ENCODE measurements at regions not wholly inside any gene's neighbourhood (a gene's known extent, or its start where the extent isn't known, plus 50 kb on each side); places are given as distances from the start of the nearest gene placed in this dataset.
"Not testable (repeated sequence)": the region's sequence is repeated elsewhere in the genome, so short reads cannot be mapped to it uniquely, and the experiment has no call there.

DNA sequence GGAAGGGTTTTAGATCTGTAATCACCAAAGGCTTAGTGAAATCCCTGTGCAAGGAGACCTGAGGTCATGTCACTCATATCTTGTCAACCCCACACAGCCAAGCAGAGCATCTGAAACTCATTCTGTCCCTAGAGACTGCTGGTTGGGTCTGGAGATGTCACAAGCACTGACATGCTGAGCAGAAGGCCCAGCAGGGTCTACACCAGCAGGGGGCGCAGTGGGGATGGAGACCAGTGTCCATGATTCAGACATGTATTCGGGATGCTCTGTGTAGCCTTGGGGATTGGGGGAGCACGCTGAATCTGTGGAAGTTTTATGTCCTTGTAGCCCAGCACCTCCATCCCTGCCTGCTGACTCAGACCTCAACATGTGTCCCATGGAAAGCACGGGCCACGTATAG is 1247.3 kb downstream of the RPIA start:
- not testable (repeated sequence) for H3K27me3 ChIP-seq (ENCODE audit: insufficient read depth, low read length, poor library complexity, severe bottlenecking); H3K4me1 ChIP-seq (ENCODE audit: insufficient read depth, low read length, poor library complexity, severe bottlenecking); H3K79me2 ChIP-seq (ENCODE audit: insufficient read depth, low read length); H3K9me3 ChIP-seq (ENCODE audit: insufficient read depth, low read depth, low read length); H3K36me3 ChIP-seq (ENCODE audit: insufficient read depth, low read length); H3K9ac ChIP-seq (ENCODE audit: low read depth, low read length, poor library complexity, severe bottlenecking); H3K4me2 ChIP-seq (ENCODE audit: low read depth, low read length, poor library complexity, severe bottlenecking); H4K20me1 ChIP-seq (ENCODE audit: insufficient read depth, low read length, poor library complexity, severe bottlenecking); H3K9me2 ChIP-seq (replicated peaks; ENCODE audit: low read depth, low read length); H3K4me3 ChIP-seq (ENCODE audit: low read length, poor library complexity, severe bottlenecking); H2AFZ ChIP-seq (ENCODE audit: low read length); H3F3A ChIP-seq (ENCODE audit: low read depth)
- TF ChIP-seq CTCF (conservative IDR thresholded peaks at IDR 0.05; ENCODE audit: low read length), result peak; percentile 48

- not testable (repeated sequence) for H3K4me1 ChIP-seq (ENCODE audit: insufficient read depth, low read length, poor library complexity, severe bottlenecking); H3K36me3 ChIP-seq (ENCODE audit: insufficient read depth, low read length); H3K79me2 ChIP-seq (ENCODE audit: insufficient read depth, low read length); H4K20me1 ChIP-seq (ENCODE audit: insufficient read depth, low read length, poor library complexity, severe bottlenecking); H3K27me3 ChIP-seq (ENCODE audit: insufficient read depth, low read length, poor library complexity, severe bottlenecking); H3K4me3 ChIP-seq (ENCODE audit: low read length, poor library complexity, severe bottlenecking); H2AFZ ChIP-seq (ENCODE audit: low read length); H3F3A ChIP-seq (ENCODE audit: low read depth); H3K9ac ChIP-seq (ENCODE audit: low read depth, low read length, poor library complexity, severe bottlenecking); H3K9me3 ChIP-seq (ENCODE audit: insufficient read depth, low read depth, low read length); H3K4me2 ChIP-seq (ENCODE audit: low read depth, low read length, poor library complexity, severe bottlenecking); H3K9me2 ChIP-seq (replicated peaks; ENCODE audit: low read depth, low read length)
Observed at GRCh38 chr2:89944267-89944666, 1252.8 kb downstream of the RPIA start.

DNA sequence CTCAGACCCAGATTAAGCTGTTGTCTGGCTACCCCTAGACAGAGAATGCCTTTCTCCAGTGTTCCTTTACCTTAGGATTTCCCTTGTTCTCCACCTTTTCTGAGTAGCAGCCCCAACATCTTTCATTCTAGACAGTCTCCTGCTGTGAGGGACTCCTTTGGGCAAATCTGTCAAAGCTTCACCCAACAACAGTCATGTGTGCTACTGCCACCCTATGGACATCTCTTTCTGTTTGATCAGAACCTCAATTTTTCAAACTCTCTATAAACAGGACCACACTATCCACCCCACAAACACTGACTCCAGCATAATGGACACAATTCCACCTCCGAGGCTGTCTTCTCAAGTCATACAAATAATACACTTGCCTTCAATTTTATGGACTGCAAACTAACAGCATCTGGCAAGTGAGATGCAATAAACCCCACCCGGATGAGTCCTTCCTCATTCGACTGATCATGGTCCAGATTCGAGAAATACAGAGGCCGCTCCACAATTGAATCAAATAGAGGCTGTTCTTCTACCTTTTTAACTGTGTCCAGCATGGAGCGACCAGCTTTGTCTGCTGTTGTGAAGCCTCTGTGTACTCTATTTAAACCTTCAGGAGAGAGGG is 1253.6 kb downstream of the RPIA start:
- not testable (repeated sequence) for H3K36me3 ChIP-seq (ENCODE audit: insufficient read depth, low read length); H3K4me1 ChIP-seq (ENCODE audit: insufficient read depth, low read length, poor library complexity, severe bottlenecking); H3K4me3 ChIP-seq (ENCODE audit: low read length, poor library complexity, severe bottlenecking); H3K9me3 ChIP-seq (ENCODE audit: insufficient read depth, low read depth, low read length); H3K79me2 ChIP-seq (ENCODE audit: insufficient read depth, low read length); H3K4me2 ChIP-seq (ENCODE audit: low read depth, low read length, poor library complexity, severe bottlenecking); H4K20me1 ChIP-seq (ENCODE audit: insufficient read depth, low read length, poor library complexity, severe bottlenecking); H3K27me3 ChIP-seq (ENCODE audit: insufficient read depth, low read length, poor library complexity, severe bottlenecking); H3K9ac ChIP-seq (ENCODE audit: low read depth, low read length, poor library complexity, severe bottlenecking); H3F3A ChIP-seq (ENCODE audit: low read depth); H2AFZ ChIP-seq (ENCODE audit: low read length); H3K9me2 ChIP-seq (replicated peaks; ENCODE audit: low read depth, low read length)

- not testable (repeated sequence) for H3K4me2 ChIP-seq (ENCODE audit: low read depth, low read length, poor library complexity, severe bottlenecking); H3K9ac ChIP-seq (ENCODE audit: low read depth, low read length, poor library complexity, severe bottlenecking); H2AFZ ChIP-seq (ENCODE audit: low read length)
Observed at GRCh38 chr2:89947208-89947815, 1255.8 kb downstream of the RPIA start.

DNA sequence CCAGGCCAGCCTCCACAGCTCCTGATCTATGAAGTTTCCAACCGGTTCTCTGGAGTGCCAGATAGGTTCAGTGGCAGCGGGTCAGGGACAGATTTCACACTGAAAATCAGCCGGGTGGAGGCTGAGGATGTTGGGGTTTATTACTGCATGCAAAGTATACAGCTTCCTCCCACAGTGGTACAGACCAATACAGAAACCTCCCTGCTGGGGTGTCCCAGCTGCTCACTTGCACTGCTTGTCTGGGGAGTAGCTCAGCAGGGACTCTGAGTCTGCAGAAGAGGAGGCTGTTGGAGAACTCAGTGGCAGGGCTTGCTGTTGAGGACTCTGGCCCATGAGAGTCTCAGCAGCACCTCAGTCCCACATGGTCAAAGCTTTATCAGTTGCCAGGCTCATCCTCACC is 1256.6 kb downstream of the RPIA start:
- not testable (repeated sequence) for H3K9me2 ChIP-seq (replicated peaks; ENCODE audit: low read depth, low read length); H3K4me2 ChIP-seq (ENCODE audit: low read depth, low read length, poor library complexity, severe bottlenecking); H3K9me3 ChIP-seq (ENCODE audit: insufficient read depth, low read depth, low read length); H3K79me2 ChIP-seq (ENCODE audit: insufficient read depth, low read length); H3K36me3 ChIP-seq (ENCODE audit: insufficient read depth, low read length); H3K9ac ChIP-seq (ENCODE audit: low read depth, low read length, poor library complexity, severe bottlenecking); H4K20me1 ChIP-seq (ENCODE audit: insufficient read depth, low read length, poor library complexity, severe bottlenecking); H3K27me3 ChIP-seq (ENCODE audit: insufficient read depth, low read length, poor library complexity, severe bottlenecking); H3F3A ChIP-seq (ENCODE audit: low read depth); H3K4me3 ChIP-seq (ENCODE audit: low read length, poor library complexity, severe bottlenecking); H3K4me1 ChIP-seq (ENCODE audit: insufficient read depth, low read length, poor library complexity, severe bottlenecking); H2AFZ ChIP-seq (ENCODE audit: low read length)

More at GRCh38 chr2:89947208-89947815, 1255.8 kb downstream of the RPIA start:
- not testable (repeated sequence) for H3K9me3 ChIP-seq (ENCODE audit: insufficient read depth, low read depth, low read length); H3K9me2 ChIP-seq (replicated peaks; ENCODE audit: low read depth, low read length); H4K20me1 ChIP-seq (ENCODE audit: insufficient read depth, low read length, poor library complexity, severe bottlenecking); H3K4me3 ChIP-seq (ENCODE audit: low read length, poor library complexity, severe bottlenecking); H3K36me3 ChIP-seq (ENCODE audit: insufficient read depth, low read length); H3K79me2 ChIP-seq (ENCODE audit: insufficient read depth, low read length); H3F3A ChIP-seq (ENCODE audit: low read depth); H3K4me1 ChIP-seq (ENCODE audit: insufficient read depth, low read length, poor library complexity, severe bottlenecking); H3K27me3 ChIP-seq (ENCODE audit: insufficient read depth, low read length, poor library complexity, severe bottlenecking)

GRCh38 chr2:89950807-89951206 is 1259.3 kb downstream of the RPIA start:
- H4K20me1 ChIP-seq (ENCODE audit: insufficient read depth, low read length, poor library complexity, severe bottlenecking); H3K4me3 ChIP-seq (ENCODE audit: low read length, poor library complexity, severe bottlenecking): not testable (repeated sequence)

More at GRCh38 chr2:89950807-89951206, 1259.3 kb downstream of the RPIA start:
- not testable (repeated sequence) for H3K9ac ChIP-seq (ENCODE audit: low read depth, low read length, poor library complexity, severe bottlenecking); H3K27me3 ChIP-seq (ENCODE audit: insufficient read depth, low read length, poor library complexity, severe bottlenecking); H3K4me1 ChIP-seq (ENCODE audit: insufficient read depth, low read length, poor library complexity, severe bottlenecking); H3F3A ChIP-seq (ENCODE audit: low read depth); H2AFZ ChIP-seq (ENCODE audit: low read length); H3K9me2 ChIP-seq (replicated peaks; ENCODE audit: low read depth, low read length); H3K4me2 ChIP-seq (ENCODE audit: low read depth, low read length, poor library complexity, severe bottlenecking); H3K79me2 ChIP-seq (ENCODE audit: insufficient read depth, low read length); H3K9me3 ChIP-seq (ENCODE audit: insufficient read depth, low read depth, low read length); H3K36me3 ChIP-seq (ENCODE audit: insufficient read depth, low read length)
